HG02759 (cell line): ENCODE measurements at regions not wholly inside any gene's neighbourhood (a gene's known extent, or its start where the extent isn't known, plus 50 kb on each side); places are given as distances from the start of the nearest gene placed in this dataset.

Experiments
- ATAC-seq: cut with Tn5 transposase; IDR thresholded peaks from one replicate; pipeline ENCODE4 v1.9.1; 2021; ENCODE audit warnings: mild to moderate bottlenecking, moderate library complexity; ENCODE audit not compliant: unreplicated experiment

DNA sequence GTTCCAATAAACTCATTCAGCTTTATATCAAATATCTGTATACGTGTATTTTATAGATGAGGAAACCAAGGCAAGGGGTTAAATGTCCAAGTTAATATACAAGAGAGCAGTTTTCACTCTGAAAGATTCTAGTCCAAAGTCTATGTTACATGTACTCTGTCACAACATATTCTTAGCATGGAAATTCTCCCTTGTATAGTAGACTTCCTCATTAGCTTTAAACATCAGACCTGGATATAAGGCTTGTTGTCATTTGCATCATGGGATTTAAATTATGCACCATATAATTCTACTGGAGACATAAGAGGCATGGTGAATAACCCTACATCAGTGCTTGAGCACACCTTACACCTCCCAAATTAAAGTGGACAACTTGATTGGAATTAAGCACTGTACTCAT is 681.9 kb upstream of the CCDC179 start:
- ATAC-seq: no peak

GRCh38 chr11:23542816-23543215 is 682.5 kb upstream of the CCDC179 start:
- no peak for ATAC-seq

GRCh38 chr11:23543651-23544222 is 683.5 kb upstream of the CCDC179 start:
- ATAC-seq: no peak

DNA sequence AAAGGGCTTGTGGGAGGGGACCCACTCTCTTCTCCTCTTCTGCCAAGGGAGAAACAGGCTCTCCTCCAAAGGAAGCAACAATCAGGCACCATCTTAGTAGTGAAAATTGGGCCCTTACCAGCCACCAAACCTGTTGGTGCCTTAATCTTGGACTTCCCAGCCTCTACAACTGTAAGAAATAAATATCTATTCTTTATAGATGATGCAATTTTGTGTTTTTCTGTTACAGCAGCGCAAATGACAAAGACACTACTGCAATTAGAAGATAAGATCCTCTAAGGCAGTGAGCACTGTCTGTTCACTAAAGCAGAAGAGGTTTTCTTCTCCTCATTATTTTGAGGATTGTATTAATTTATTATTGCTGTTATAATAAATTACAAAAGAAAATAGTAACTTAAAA is 691.4 kb upstream of the CCDC179 start:
- no peak for ATAC-seq

DNA sequence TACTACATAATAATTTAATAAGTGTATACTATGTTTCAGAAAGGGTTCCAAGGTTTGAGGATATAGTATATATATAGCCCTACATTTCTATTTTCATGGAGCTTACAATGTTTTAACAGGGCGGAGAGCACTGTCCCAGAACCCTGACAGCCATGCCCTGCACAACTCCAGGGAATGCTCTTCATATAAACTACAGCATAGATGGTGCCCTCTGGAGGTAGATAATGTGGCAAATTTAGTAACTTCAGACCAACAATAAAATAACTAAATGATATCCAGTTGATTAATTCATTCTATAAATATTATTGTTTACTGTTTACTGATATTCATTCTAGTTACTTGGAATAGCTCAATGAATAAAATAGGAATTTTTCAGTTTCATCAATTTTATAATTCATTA is 693.7 kb upstream of the CCDC179 start:
- no peak for ATAC-seq

DNA sequence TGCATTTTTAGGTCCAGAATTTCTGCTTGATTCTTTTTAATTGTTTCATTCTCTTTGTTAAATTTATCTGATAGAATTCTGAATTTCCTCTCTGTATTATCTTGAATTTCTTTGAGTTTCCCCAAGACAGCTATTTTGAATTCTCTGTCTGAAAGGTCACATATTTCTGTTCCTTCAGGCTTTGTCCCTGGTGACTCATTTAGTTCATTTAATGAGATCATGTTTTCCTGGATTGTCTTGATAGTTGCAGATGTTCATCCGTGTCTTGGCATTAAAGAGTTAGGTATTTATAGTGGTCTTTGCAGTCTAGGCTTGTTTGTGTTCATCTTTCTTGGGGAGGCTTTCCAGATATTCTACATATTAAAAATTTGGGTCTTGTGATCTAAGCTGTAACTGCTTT is 694.8 kb upstream of the CCDC179 start:
- ATAC-seq: no peak

GRCh38 chr11:23556163-23556750 is 696.0 kb upstream of the CCDC179 start:
- ATAC-seq: no peak

DNA sequence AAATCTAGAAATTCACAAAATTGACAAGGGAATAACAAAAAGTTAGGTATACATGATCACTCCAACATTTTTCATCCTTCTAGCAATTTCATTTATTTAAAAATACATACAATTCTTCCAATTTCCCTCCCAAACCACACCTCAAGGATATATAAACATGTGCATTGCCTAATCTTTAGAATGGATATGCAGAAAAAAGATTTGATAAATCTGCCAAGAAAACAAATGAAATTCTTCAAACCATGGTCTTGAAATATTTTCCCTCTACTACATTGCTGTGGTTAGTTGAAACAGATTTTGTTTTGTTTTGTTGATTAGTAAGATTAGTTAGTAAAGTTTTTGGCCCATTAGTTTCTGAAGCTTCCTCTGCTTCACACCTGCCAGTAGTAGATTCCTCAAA is 703.3 kb upstream of the CCDC179 start:
- ATAC-seq: no peak

GRCh38 chr11:23564370-23564769 is 704.1 kb upstream of the CCDC179 start:
- no peak for ATAC-seq

DNA sequence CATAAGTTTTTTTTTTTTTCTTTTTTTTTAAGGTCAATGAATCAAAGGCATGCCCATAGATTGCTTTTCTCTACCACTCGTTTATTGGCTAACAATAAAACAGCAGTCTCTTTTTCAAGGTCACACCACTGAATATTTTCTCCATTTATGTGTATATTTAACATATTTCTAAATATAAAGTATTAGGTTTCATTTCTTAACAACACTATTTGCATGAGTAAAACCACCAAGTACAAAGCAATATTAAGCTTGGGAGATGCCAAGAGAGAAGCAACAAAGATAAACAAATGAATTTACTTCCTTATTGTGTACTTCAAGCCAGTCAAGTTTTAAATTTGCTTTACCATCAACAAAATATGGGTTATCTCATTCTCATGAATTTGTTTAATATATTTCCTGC is 708.9 kb upstream of the CCDC179 start:
- ATAC-seq: peak; percentile 35

GRCh38 chr11:23569547-23569946 is 709.3 kb upstream of the CCDC179 start:
- peak; percentile 74 for ATAC-seq

GRCh38 chr11:23570828-23571227 is 710.6 kb upstream of the CCDC179 start:
- no peak for ATAC-seq

DNA sequence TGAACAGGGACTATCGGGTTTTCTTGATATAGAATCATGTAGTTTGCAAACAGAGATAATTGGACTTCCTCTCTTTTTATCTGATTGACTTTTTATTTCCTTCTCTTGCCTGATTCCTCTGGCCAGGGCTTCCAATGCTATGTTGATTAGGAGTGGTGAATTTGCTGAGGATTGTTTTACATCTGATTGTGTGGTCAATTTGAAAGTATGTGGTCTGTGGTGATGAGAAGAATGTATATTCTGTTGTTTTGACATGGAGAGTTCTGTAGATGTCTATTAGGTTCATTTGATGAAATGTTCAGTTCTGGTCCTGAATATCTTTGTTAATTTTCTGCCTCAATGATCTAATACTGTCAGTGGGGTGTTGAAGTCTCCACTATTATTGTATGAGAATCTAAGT is 713.2 kb upstream of the CCDC179 start:
- no peak for ATAC-seq

- ATAC-seq: no peak
Observed at GRCh38 chr11:23574149-23574548, 713.9 kb upstream of the CCDC179 start.

GRCh38 chr11:23577296-23577695 is 717.0 kb upstream of the CCDC179 start:
- no peak for ATAC-seq

- ATAC-seq: no peak
Observed at GRCh38 chr11:23585416-23586104, 725.3 kb upstream of the CCDC179 start.

- ATAC-seq: no peak
Observed at GRCh38 chr11:23586173-23586572, 725.9 kb upstream of the CCDC179 start.

DNA sequence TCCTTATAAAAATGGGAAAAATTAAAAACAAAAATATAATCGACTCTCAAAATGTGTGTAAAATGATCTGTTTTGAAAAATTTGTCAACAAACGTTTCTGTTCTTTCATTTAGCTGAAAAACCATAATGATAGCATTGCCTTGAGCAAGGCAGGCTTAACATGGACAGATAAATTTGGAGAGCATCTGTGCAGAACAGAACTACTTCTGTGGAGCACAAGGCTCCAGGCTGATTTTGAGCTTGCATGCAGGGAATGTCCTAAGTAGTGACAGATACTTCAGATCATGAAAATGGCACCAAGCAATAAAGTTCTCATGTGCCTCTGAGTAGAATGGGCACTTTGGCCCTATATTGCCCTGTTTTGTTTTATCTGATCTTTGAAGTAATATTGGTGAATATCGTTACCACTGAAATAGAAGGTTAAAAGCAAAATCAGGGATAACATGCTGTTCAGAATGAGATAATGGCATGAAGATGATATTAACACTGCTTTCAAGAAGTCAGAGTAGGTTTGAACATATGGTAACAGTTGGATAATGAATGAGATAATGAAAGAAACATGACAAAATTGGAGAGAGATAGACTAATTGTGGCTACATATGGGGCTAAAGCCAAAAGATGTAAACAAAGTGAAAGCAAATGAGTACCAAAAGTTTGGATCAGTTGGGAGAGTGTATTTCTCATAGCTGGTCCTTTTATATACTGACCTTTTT is 730.5 kb upstream of the CCDC179 start:
- ATAC-seq: no peak

DNA sequence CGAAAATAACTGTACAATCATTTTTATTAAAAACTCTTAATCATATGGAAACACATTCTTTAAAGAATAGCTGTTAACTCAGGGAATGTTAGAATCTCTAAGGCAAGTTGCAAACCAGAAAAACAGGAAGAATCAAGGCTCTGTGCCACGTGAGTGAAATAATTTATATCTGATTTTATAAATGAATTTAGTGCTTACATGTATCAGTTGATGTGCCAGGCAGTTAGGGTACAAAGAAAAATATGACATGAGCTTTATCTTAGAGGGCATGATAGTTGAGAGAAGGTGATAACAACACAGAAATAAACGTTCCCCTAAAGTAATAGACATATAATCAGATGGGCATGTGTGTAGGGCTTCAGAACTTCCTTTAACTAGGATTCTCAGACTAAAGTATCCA is 734.5 kb upstream of the CCDC179 start:
- ATAC-seq: no peak

DNA sequence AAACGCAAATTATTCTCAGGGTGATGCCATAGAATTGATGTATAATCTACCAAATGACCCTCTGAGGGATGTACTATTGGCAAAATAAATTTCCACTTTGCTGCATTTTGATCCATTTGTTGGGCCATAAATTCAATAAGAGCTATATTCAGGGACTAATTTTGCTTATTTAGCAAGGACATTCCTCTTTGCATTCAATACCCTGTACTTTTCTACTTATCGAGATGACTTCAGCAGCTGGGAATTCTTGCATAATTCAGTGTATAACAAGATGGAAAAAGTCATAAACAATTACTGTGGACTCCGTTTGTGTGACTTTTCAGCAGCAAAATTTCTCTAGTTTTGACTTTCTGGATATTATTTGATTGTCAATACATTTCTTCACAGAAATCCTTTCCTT is 744.7 kb upstream of the CCDC179 start:
- no peak for ATAC-seq

GRCh38 chr11:23606191-23606590 is 745.9 kb upstream of the CCDC179 start:
- no peak for ATAC-seq

DNA sequence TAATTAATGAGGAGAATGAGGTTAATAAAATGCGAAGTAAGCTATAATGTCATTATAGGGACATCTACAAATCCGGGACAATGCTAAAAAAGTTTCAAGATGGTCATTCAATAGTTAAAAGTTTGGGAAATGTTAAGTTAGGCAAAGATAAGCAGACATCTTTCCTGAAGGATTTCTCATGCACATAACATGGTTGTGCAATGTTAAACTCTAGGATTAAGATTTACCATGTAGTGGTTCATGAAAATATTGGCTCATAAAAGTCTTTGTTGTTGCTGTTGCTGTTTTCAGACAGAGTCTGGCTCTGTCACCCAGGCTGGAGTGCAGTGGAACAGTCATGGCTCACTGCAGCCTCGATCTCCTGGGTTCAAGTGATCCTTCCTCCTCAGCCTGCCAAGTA is 751.5 kb upstream of the CCDC179 start:
- ATAC-seq: no peak
